ENCODE measurements at regions not wholly inside any gene's neighbourhood (a gene's known extent, or its start where the extent isn't known, plus 50 kb on each side); places are given as distances from the start of the nearest gene placed in this dataset.

DNA sequence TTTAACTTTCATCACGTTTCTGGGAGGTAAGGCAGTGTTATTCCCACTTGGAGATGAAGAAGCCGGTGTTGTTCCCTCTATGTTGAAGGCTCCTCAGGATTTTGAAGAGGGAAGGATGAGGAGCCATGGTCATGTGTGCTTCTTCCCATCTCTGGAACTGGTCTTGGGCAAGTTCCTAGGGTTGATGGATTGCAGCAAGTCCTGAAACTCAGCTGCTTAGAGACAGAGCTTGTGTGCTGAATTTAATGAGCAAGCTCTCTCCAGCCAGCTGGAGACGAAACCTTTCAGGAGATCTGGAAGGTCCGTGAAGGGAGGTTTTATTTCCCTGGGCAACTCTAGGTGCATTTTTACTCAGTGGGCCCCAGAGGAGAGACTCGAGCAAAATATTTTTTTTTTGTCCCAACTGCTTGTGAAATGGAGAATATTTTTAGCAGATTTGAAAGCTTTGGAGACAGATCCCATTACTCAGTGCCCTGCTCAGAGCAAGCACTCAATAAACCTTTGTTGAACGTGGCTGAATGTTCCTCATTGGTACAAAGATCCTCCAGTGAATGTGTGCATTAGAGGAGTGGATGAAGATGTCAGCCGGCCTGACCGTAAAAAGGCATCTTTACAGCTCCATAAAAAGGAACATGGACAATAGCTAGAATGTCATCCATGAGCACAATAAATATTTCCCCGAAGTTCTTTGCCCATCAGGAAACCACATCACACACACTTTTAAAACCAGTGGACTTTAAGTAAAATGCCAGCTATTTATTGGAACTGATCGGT, 55.6 kb upstream of the RGMA start:
- Histone ChIP-seq H3K9ac (ENCODE audit: insufficient read length) (no peak overlapping the region), H3K4me3 (no peak overlapping the region), H3K9me3 (ENCODE audit: low read depth, low read length) (no peaks in the 10 kb centered on the region), H3K27ac (no peak overlapping the region), H3K36me3 (ENCODE audit: insufficient read depth, low read length) (no peaks in the 10 kb centered on the region)
- no peak for TF ChIP-seq EZH2 (IDR thresholded peaks at IDR 0.05)
- no peak for TF ChIP-seq FOXP2 (optimal IDR thresholded peaks at IDR 0.05; ENCODE audit: control extremely low read depth, extremely low read length, insufficient read depth)
- TF ChIP-seq POLR2AphosphoS5 (IDR thresholded peaks at IDR 0.05; ENCODE audit: borderline replicate concordance, low read depth, low read length), result no peak
- DNase-seq (ENCODE audit: low read depth, low spot score), result no peak

DNA sequence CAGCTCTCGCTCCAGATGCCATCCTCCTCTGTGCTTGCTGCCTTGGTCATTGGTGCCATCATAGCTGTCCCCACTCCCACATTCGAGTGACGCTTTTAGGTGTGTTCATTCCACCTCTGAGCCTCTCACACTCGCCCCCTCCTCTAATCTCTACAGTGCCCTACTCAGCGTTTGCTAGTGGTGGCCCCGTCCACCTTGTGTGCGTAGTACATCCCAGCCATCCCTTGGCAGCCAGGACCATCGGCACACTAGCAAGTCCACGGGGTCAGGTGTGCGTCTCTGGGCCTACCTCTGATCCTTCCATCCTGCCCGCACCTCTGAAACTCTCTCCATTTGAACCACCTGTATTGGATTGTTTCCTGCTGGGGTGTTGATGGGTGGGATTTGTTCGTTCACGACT, 54.2 kb upstream of the RGMA start:
- no peak overlapping the region for H3K4me3 ChIP-seq
- no peak for TF ChIP-seq POLR2AphosphoS5 (IDR thresholded peaks at IDR 0.05; ENCODE audit: borderline replicate concordance, low read depth, low read length)
- no peak for TF ChIP-seq EZH2 (IDR thresholded peaks at IDR 0.05)
- no peak for TF ChIP-seq FOXP2 (optimal IDR thresholded peaks at IDR 0.05; ENCODE audit: control extremely low read depth, extremely low read length, insufficient read depth)
- no peak overlapping the region for H3K27ac ChIP-seq
- no peak overlapping the region for H3K9ac ChIP-seq (ENCODE audit: insufficient read length)
- no peak for DNase-seq (ENCODE audit: low read depth, low spot score)
- no peaks in the 10 kb centered on the region for H3K9me3 ChIP-seq (ENCODE audit: low read depth, low read length)
- no peaks in the 10 kb centered on the region for H3K36me3 ChIP-seq (ENCODE audit: insufficient read depth, low read length)

DNA sequence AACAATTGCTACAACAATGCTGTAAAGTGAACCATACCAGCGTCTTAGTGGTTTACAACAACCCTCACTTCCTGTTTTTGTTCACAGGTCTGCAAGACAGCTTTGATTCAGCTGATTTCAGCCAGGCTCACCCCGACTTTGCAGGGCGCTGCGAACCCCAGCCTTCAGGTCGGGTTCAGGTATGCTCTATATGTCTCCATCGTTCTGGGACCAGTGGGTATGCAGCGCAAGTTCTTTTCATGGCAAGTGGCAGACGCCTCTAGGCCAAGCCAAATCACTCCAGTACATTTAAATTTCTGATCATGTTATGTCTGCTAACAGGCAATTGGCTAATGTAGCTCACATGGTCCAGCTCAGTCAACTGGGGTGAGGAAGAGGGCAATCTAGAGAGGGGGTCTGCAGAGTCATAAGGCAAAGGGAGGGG, 52.4 kb upstream of the RGMA start:
- no peak overlapping the region for H3K9ac ChIP-seq (ENCODE audit: insufficient read length)
- DNase-seq (ENCODE audit: low read depth, low spot score), result no peak
- no peaks in the 10 kb centered on the region for H3K36me3 ChIP-seq (ENCODE audit: insufficient read depth, low read length)
- H3K4me3 ChIP-seq, result no peak overlapping the region
- TF ChIP-seq EZH2 (IDR thresholded peaks at IDR 0.05), result no peak
- no peak for TF ChIP-seq POLR2AphosphoS5 (IDR thresholded peaks at IDR 0.05; ENCODE audit: borderline replicate concordance, low read depth, low read length)
- TF ChIP-seq FOXP2 (optimal IDR thresholded peaks at IDR 0.05; ENCODE audit: control extremely low read depth, extremely low read length, insufficient read depth), result no peak
- H3K27ac ChIP-seq, result no peak overlapping the region
- H3K9me3 ChIP-seq (ENCODE audit: low read depth, low read length), result no peaks in the 10 kb centered on the region

DNA sequence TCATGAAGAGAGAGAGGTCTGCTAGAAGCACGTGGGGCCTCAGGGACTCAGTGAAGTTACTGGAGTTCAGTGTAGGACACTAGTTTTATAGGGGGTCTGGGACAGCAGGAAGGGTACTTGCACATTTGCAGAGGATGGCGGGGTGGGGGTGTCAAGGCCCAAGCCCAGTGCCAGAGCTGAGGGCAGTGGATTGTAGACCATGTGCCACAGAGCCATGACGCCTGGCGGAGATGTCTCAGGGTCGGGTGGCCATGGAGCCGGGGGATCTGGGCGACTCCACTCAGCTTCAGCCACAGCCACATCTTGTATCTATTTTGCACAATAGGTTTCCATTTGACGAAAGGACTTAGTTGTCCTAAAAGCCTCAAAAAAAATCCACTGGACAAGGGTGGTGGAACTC, 50.4 kb upstream of the RGMA start:
- TF ChIP-seq EZH2 (IDR thresholded peaks at IDR 0.05) (no peak), POLR2AphosphoS5 (IDR thresholded peaks at IDR 0.05; ENCODE audit: borderline replicate concordance, low read depth, low read length) (no peak), FOXP2 (optimal IDR thresholded peaks at IDR 0.05; ENCODE audit: control extremely low read depth, extremely low read length, insufficient read depth) (no peak)

DNA sequence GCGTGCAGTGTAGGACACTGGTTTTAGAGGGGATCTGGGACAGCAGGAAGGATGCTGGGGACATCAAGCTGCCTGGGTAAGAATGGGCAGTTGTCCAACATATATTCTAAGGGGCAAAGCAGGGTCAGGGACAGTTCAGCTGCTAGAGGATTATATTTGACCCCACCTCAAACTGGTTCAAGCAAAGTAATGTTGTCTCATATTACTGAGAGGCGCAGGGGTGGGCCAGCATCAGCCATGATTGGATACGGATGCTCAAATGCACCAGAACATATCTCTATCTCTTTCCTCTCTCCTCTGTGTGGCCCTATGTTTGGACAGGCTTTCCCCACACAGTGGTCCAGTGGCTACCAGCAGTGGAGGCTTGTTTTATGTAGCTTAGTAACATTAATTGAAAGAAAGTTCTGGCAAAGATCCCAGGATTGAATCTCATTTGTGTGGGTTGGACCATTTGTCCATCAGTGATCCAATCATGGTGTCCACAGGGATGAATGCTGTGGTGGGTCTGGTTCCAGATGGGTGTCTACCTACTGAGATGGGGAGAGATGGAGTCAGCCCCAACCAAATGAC, 49.8 kb upstream of the RGMA start:
- no peak overlapping the region for H3K27ac ChIP-seq
- no peaks in the 10 kb centered on the region for H3K36me3 ChIP-seq (ENCODE audit: insufficient read depth, low read length)
- TF ChIP-seq POLR2AphosphoS5 (IDR thresholded peaks at IDR 0.05; ENCODE audit: borderline replicate concordance, low read depth, low read length) (no peak), FOXP2 (optimal IDR thresholded peaks at IDR 0.05; ENCODE audit: control extremely low read depth, extremely low read length, insufficient read depth) (no peak), EZH2 (IDR thresholded peaks at IDR 0.05) (no peak)
- DNase-seq (ENCODE audit: low read depth, low spot score), result no peak
- H3K9me3 ChIP-seq (ENCODE audit: low read depth, low read length), result no peaks in the 10 kb centered on the region
- no peak overlapping the region for H3K9ac ChIP-seq (ENCODE audit: insufficient read length)
- no peak overlapping the region for H3K4me3 ChIP-seq

More for the DNA sequence above, 50.4 kb upstream of the RGMA start:
- Histone ChIP-seq H3K9ac (ENCODE audit: insufficient read length) (no peak overlapping the region), H3K4me3 (no peak overlapping the region), H3K27ac (no peak overlapping the region), H3K36me3 (ENCODE audit: insufficient read depth, low read length) (no peaks in the 10 kb centered on the region), H3K9me3 (ENCODE audit: low read depth, low read length) (no peaks in the 10 kb centered on the region)
- DNase-seq (ENCODE audit: low read depth, low spot score), result no peak

All from SK-N-MC (cell line).